ENCODE measurements at regions not wholly inside any gene's neighbourhood (a gene's known extent, or its start where the extent isn't known, plus 50 kb on each side); places are given as distances from the start of the nearest gene placed in this dataset.

- TF ChIP-seq CTCF (IDR thresholded peaks at IDR 0.05; ENCODE audit: low read length): no peak
- TF ChIP-seq EZH2 (IDR thresholded peaks at IDR 0.05; ENCODE audit: borderline replicate concordance, low read length): no peak
Observed at GRCh38 chr4:79673377-79673776, 265.3 kb upstream of the GK2 start.
